ENCODE measurements at regions not wholly inside any gene's neighbourhood (a gene's known extent, or its start where the extent isn't known, plus 50 kb on each side); places are given as distances from the start of the nearest gene placed in this dataset.
"Not testable (repeated sequence)": the region's sequence is repeated elsewhere in the genome, so short reads cannot be mapped to it uniquely, and the experiment has no call there.

- TF ChIP-seq CTCF (IDR thresholded peaks at IDR 0.05 in 4 of 5, conservative IDR thresholded peaks at IDR 0.05 in 1 of 5); POLR2A (IDR thresholded peaks at IDR 0.05): not testable (repeated sequence)
These were observed 1552.4 kb upstream of the B3GALT2 start for GRCh38 chr1:194738843-194739242.
